Activated CD4-positive, alpha-beta T cell treated with anti-CD3 and anti-CD28 coated beads for 36 hours (primary cell): ENCODE measurements at regions not wholly inside any gene's neighbourhood (a gene's known extent, or its start where the extent isn't known, plus 50 kb on each side); places are given as distances from the start of the nearest gene placed in this dataset.
"Not testable (repeated sequence)": the region's sequence is repeated elsewhere in the genome, so short reads cannot be mapped to it uniquely, and the experiment has no call there.

Experiments used
- ATAC-seq: fragments of 200-7000 bp; cut with Tn5 transposase; one replicate; pipeline ENCODE4 v1.10.0; 2021; ENCODE audit warnings: mild to moderate bottlenecking, moderate library complexity
- CTCF ChIA-PET: fragments of 350-600 bp; sonication (Branson Sonifier 250); formaldehyde crosslinking; loops from one replicate; lab custom pipeline; 2021; ENCODE audit warnings: antibody characterized with exemption; lab: Charles Lee
- POLR2A ChIA-PET: fragments of 350-600 bp; sonication (Branson Sonifier 250); formaldehyde crosslinking; loops from one replicate; lab custom pipeline; 2021; ENCODE audit warnings: antibody characterized with exemption, inconsistent platforms; lab: Charles Lee
- DNase-seq: peaks from one replicate; pipeline ENCODE4 v3.0.0-alpha.2; 2020
- H3K27ac Mint-ChIP-seq: one replicate; pipeline ENCODE4 v1.8.0; 2021; ENCODE audit warnings: mixed read lengths
- H3K27me3 Mint-ChIP-seq: one replicate; pipeline ENCODE4 v1.8.0; 2021; ENCODE audit warnings: mixed read lengths
- H3K36me3 Mint-ChIP-seq: one replicate; pipeline ENCODE4 v1.8.0; 2021; ENCODE audit warnings: low read depth, mixed read lengths
- H3K4me1 Mint-ChIP-seq: one replicate; pipeline ENCODE4 v1.8.0; 2021; ENCODE audit warnings: mixed read lengths
- H3K4me3 Mint-ChIP-seq: one replicate; pipeline ENCODE4 v1.8.0; 2021; ENCODE audit warnings: mild to moderate bottlenecking, moderate library complexity, mixed read lengths
- H3K9me3 Mint-ChIP-seq: one replicate; pipeline ENCODE4 v1.8.0; 2021; ENCODE audit warnings: low read depth, mixed read lengths
- intact Hi-C, 2 experiments: fragments of 100-400 bp; cut with DNase I in 1 of 2; cut with micrococcal nuclease in 1 of 2; formaldehyde crosslinking; loops; one replicate each; pipeline versions ENCODE4 v1.14.2 to v1.15.1; 2022 to 2024; cut with DNase I, micrococcal nuclease

DNA sequence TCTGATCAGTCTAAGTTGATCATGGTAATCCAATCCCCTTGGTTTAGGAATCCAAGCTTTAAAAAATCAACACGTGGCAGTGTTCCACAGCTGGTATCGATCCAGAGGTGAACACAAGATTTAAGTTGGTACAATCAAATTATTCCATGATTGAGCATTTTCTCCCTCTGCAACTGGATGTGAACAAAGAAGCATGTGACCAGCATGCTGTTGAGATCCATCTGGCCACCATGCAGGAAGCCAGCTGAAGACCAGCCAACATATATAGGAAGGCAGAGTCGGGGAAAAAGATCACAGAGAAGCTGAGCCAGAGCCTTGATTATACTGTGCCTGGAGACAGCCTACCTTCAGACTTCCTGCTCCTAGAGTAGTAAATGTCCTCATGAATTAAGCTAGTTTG lies 158.3 kb downstream of the SEC23A start:
- POLR2A ChIA-PET = interaction anchor here (0.5 kb wide), 1 partner anchor 211 kb away, joined by 3 read pairs; no protein-coding TSS in a partner anchor
- Mint-ChIP-seq H3K27me3 (no peaks in the 10 kb centered on the region), H3K27ac (no peak overlapping the region), H3K9me3 (no peaks in the 10 kb centered on the region), H3K36me3 (no peaks in the 10 kb centered on the region), H3K4me3 (no peak overlapping the region), H3K4me1 (no peaks in the 10 kb centered on the region)
- DNase-seq (no peak), ATAC-seq (no peak)
- CTCF ChIA-PET = no interaction called here
- intact Hi-C loops = no loop called here

DNA sequence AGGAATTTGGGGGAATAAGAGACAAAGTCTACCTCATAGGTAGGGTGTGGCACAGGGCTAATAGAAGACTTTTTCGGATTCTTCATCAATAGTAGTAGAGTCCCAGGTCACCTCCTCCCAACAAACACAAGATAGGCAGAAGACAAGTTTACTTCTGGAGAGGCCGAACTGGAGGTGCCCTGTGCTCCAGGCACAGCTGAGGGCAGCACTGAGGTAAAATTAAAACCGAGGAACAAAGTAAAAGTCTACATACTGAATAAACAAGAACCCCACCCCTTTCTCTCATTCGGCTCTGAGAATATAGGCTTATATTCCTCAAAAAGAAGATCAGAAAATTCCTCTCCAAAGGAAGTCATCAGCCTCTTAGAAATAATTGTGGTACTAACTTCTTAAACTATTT lies 161.5 kb downstream of the SEC23A start:
- Mint-ChIP-seq H3K4me1 (no peaks in the 10 kb centered on the region), H3K4me3 (no peak overlapping the region), H3K9me3 (no peaks in the 10 kb centered on the region), H3K27ac (no peak overlapping the region), H3K27me3 (no peaks in the 10 kb centered on the region), H3K36me3 (no peaks in the 10 kb centered on the region)
- CTCF ChIA-PET = interaction anchor here (1.4 kb wide), 1 partner anchor 74 kb away, joined by 3 read pairs; no protein-coding TSS in a partner anchor
- DNase-seq = no peak
- no peak for ATAC-seq
- intact Hi-C loops = no loop called here
- POLR2A ChIA-PET = no interaction called here

DNA sequence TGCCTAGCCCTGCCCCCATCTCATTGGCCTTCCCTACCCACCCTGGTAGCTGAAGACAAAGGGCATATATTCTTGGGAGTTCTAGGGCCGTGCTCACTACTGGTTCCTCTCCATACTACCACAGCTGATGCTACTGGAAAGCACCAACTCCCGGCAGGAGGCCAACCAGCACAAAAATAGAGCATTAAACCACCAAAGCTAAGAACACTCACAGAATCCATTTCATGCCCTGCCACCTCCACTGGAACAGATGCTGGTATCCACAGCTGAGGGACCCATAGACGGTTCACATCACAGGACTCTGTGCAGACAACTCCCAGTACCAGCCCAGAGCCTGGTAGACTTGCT lies 170.4 kb downstream of the SEC23A start:
- H3K4me1 Mint-ChIP-seq = not testable (repeated sequence)

DNA sequence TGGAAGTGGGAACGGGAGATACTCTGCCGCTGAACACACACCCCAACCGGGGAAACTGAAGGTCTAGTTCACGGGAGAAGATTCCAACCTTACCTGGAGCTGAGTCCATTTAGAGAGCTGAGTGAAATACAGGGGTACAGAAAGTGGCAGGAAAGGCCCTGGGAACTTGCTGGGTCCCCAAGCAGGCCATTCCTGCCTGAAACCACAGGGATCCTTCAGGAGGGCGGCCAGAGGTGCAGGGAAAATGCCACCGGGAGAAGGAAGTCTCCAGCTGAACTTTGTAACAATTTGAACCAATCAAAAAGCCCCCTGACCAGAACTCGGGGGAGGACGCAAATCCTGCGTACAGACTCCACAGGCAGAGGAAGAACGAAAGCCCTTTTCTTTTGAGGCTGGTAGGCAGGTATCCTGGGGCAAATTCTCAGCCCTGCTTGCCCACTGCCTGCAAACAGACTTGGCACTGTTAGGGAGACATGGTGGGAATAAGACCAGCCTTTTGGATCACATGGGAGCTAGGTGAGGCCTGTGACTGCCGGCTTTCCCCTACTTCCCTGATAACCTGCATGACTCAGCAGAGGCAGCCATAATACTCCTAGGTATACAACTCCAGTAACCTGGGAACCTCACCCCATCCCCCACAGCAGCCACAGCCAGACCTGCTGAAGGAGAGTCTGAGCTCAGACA lies 170.9 kb downstream of the SEC23A start:
- no peaks in the 10 kb centered on the region for H3K27me3 Mint-ChIP-seq
- H3K4me1 Mint-ChIP-seq = no peaks in the 10 kb centered on the region
- no peak overlapping the region for H3K4me3 Mint-ChIP-seq
- DNase-seq = no peak
- no peak overlapping the region for H3K27ac Mint-ChIP-seq
- intact Hi-C loops = no loop called here
- CTCF ChIA-PET = interaction anchor here (0.7 to 1.2 kb wide), 2 partner anchors 123 to 1920 kb away, joined by 3 read pairs; no protein-coding TSS in a partner anchor
- POLR2A ChIA-PET = no interaction called here
- H3K36me3 Mint-ChIP-seq = no peaks in the 10 kb centered on the region
- no peak for ATAC-seq
- H3K9me3 Mint-ChIP-seq = no peaks in the 10 kb centered on the region

More for the DNA sequence above, 170.4 kb downstream of the SEC23A start:
- H3K27ac Mint-ChIP-seq, H3K36me3 Mint-ChIP-seq, H3K4me3 Mint-ChIP-seq, intact Hi-C loops, ATAC-seq, H3K27me3 Mint-ChIP-seq, DNase-seq, H3K9me3 Mint-ChIP-seq: not testable (repeated sequence)
- CTCF ChIA-PET = interaction anchor here (1.2 kb wide), 1 partner anchor 124 kb away, joined by 3 read pairs; no protein-coding TSS in a partner anchor
- POLR2A ChIA-PET = interaction anchor here (0.5 kb wide), 1 partner anchor 81 kb away, joined by 6 read pairs; no protein-coding TSS in a partner anchor

DNA sequence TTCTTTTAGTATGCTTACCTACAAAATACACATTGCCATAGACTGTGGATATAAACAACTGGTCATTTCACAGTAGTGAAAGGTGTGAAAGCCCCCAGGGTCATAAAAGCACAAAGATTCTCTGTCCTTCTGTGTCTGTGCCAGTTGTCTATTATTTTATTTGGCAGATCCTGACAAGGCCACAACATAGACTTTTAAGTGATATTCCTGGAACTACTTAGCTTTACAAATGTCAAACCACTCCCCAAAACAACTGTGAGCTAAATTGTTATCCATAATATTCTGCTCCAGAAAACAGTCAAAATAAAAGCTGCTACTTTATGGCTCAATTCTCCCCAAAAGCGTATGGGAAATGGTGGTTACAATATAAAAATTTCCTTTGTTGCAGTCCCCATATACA lies 172.1 kb downstream of the SEC23A start:
- Mint-ChIP-seq H3K27ac (no peak overlapping the region), H3K4me3 (no peak overlapping the region), H3K27me3 (no peaks in the 10 kb centered on the region), H3K36me3 (no peaks in the 10 kb centered on the region), H3K9me3 (no peaks in the 10 kb centered on the region), H3K4me1 (no peaks in the 10 kb centered on the region)
- POLR2A ChIA-PET = no interaction called here
- intact Hi-C loops = no loop called here
- ATAC-seq = no peak
- CTCF ChIA-PET = no interaction called here
- no peak for DNase-seq

DNA sequence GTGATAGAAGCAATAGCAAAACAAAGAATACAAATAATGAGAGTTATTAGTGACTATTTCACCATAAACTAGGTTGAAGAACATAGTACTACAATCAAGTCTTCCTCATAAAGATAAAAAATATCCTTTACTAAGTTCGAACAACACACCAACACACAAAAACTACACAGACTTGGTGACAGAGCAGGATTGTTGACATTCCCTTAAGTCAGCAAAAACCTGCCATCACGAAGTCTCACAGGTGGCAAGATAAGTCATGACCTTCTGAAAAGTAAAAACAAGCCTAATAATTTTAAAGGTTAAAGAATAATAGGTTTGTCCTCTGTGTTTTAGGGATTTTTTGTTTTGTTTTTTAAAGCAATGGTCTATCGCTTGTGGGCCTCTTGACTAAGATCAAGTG lies 173.0 kb downstream of the SEC23A start:
- no peak for ATAC-seq
- H3K4me1 Mint-ChIP-seq = no peaks in the 10 kb centered on the region
- H3K27ac Mint-ChIP-seq = no peak overlapping the region

DNA sequence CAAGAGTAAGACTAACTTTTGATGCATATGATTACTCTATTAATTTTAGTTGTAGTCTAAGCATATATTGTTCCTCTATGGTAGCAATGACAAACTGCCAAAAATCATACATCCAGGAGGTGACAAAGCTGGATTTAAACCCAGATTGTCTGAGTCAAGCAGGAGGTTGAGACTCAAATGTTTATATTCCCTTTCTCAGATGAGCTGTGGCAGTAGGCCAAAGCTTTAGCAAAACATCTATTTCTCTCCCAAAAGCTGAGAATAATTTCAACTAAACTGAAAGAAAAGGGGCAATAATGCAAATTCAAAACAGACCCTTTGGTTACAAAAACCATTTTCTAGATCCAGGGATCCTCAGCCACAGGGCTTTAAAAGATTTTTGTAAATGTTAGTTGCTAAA lies 173.6 kb downstream of the SEC23A start:
- POLR2A ChIA-PET = interaction anchor here (0.7 kb wide), 1 partner anchor 49 kb away, joined by 3 read pairs; no protein-coding TSS in a partner anchor
- CTCF ChIA-PET = no interaction called here
- H3K27me3 Mint-ChIP-seq = no peaks in the 10 kb centered on the region

More for the DNA sequence above, 173.0 kb downstream of the SEC23A start:
- POLR2A ChIA-PET = interaction anchor here (0.7 kb wide), 1 partner anchor 49 kb away, joined by 3 read pairs; no protein-coding TSS in a partner anchor
- no peaks in the 10 kb centered on the region for H3K9me3 Mint-ChIP-seq
- CTCF ChIA-PET = no interaction called here
- no peak for DNase-seq
- H3K27me3 Mint-ChIP-seq = no peaks in the 10 kb centered on the region
- intact Hi-C loops = no loop called here
- no peaks in the 10 kb centered on the region for H3K36me3 Mint-ChIP-seq
- no peak overlapping the region for H3K4me3 Mint-ChIP-seq

DNA sequence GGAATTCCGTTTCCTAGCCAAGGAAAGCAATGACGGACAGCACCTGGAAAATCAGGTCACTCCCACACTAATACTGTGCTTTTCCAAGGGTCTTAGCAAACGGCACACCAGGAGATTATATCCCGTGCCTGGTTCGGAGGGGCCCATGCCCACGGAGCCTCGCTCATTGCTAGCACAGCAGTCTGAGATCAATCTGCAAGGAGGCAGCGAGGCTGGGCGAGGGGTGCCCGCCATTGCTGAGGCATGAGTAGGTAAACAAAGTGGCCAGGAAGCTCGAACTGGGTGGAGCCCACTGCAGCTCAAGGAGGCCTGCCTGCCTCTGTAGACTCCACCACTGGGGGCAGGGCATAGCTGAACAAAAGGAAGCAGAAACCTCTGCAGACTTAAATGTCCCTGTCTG lies 181.1 kb downstream of the SEC23A start:
- H3K4me3 Mint-ChIP-seq, H3K4me1 Mint-ChIP-seq, CTCF ChIA-PET, H3K27ac Mint-ChIP-seq, H3K27me3 Mint-ChIP-seq, intact Hi-C loops, ATAC-seq, DNase-seq, H3K9me3 Mint-ChIP-seq, POLR2A ChIA-PET, H3K36me3 Mint-ChIP-seq: not testable (repeated sequence)

More for the DNA sequence above, 173.6 kb downstream of the SEC23A start:
- ATAC-seq = no peak
- H3K9me3 Mint-ChIP-seq = no peaks in the 10 kb centered on the region
- H3K27ac Mint-ChIP-seq = no peak overlapping the region
- DNase-seq = no peak
- no peak overlapping the region for H3K4me3 Mint-ChIP-seq
- no peaks in the 10 kb centered on the region for H3K36me3 Mint-ChIP-seq
- H3K4me1 Mint-ChIP-seq = no peaks in the 10 kb centered on the region
- intact Hi-C loops = no loop called here

DNA sequence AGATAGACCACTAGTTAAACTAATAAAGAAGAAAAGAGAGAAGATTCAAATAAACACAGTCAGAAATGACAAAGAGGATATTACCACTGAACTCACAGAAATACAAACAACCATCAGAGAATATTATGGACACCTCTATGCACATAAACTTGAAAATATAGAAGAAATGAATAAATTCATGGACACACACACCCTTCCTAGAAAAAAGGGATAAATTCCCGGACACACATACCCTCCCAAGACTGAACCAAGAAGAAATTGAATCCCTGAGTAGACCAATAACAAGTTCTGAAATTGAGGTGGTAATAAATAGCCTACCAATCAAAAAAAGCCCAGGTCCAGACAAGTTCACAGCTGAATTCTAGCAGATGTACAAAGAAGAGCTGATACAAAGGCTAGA lies 187.9 kb downstream of the SEC23A start:
- no peak for ATAC-seq
- peaks cover 3% of the 10 kb centered on the region for H3K27me3 Mint-ChIP-seq
- ChIA-PET CTCF (interaction anchor here (0.6 kb wide), 1 partner anchor 996 kb away, joined by 3 read pairs; no protein-coding TSS in a partner anchor), POLR2A (no interaction called here)
- DNase-seq = no peak
- H3K9me3 Mint-ChIP-seq = no peaks in the 10 kb centered on the region
- no peaks in the 10 kb centered on the region for H3K4me1 Mint-ChIP-seq
- intact Hi-C loops = no loop called here
- no peak overlapping the region for H3K4me3 Mint-ChIP-seq
- no peak overlapping the region for H3K27ac Mint-ChIP-seq
- no peaks in the 10 kb centered on the region for H3K36me3 Mint-ChIP-seq

DNA sequence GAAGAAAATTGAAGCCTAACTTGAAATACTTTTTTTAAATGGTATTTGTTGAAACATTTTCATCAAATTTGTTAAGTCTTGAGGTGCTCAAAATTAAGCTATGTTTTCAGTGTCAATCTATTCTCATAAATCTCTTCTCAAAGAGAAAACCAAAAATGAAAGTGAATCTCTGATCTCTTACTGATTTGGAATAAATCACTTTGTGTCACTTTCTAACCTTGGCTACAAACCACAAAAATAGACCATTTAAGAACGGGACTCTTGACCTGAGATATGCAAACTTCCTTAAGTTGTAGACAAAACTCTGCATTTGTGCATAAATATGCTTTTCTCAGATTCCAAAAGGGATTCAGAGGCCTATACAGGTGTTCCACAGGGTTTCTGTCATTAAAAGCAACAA lies 192.9 kb downstream of the SEC23A start:
- Mint-ChIP-seq H3K4me1 (no peaks in the 10 kb centered on the region), H3K4me3 (no peak overlapping the region), H3K27me3 (peaks cover 2% of the 10 kb centered on the region), H3K27ac (no peak overlapping the region), H3K9me3 (no peaks in the 10 kb centered on the region), H3K36me3 (no peaks in the 10 kb centered on the region)
- DNase-seq (no peak), ATAC-seq (no peak)
- intact Hi-C loops = no loop called here
- POLR2A ChIA-PET = no interaction called here
- CTCF ChIA-PET = no interaction called here

DNA sequence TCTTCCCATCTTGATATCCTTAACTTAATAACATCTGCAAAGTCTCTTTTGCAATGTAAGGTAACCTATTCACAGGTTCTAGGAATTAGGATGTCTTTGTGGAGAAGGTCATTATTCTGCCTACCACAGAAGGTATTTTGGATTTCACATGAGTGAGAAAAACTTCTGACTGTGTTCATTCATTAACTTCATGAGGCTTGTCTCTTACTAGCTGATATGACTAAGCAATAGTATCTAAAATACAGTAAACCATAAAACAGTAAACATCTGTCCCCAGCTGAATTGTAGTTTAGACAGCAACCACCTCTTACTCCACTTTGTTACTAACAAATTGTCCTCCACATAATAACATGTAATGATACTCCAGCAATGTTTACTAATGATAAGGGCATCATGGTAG lies 198.1 kb downstream of the SEC23A start:
- Mint-ChIP-seq H3K9me3 (no peaks in the 10 kb centered on the region), H3K27me3 (peaks cover 7% of the 10 kb centered on the region), H3K4me1 (no peaks in the 10 kb centered on the region), H3K27ac (no peak overlapping the region), H3K36me3 (no peaks in the 10 kb centered on the region), H3K4me3 (no peak overlapping the region)
- intact Hi-C loops = no loop called here
- ChIA-PET POLR2A (no interaction called here), CTCF (no interaction called here)
- ATAC-seq (no peak), DNase-seq (no peak)

DNA sequence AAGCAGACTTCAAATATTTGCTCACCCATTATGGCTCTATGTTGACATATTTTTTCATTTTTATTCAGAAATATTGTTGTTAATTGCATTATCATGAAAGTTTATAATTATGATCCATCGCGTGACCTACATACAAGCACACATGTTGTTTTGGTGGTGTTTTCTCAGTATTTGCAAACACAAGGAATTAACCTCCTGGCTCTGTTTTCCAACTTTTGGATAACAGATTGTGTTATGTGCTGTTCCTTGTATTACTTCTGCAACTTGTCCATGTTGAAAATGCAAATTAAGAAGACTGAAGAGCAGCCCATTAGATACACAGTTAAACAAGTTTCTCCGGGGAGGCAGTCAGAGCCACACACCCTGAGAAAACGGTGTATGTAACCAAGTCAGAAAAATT lies 201.2 kb downstream of the SEC23A start:
- ChIA-PET CTCF (no interaction called here), POLR2A (no interaction called here)
- intact Hi-C loops = no loop called here
- Mint-ChIP-seq H3K27ac (no peak overlapping the region), H3K9me3 (no peaks in the 10 kb centered on the region), H3K4me1 (no peaks in the 10 kb centered on the region), H3K4me3 (no peak overlapping the region), H3K27me3 (peaks cover 8% of the 10 kb centered on the region), H3K36me3 (no peaks in the 10 kb centered on the region)
- ATAC-seq = no peak
- DNase-seq = no peak
